ENCODE measurements at regions not wholly inside any gene's neighbourhood (a gene's known extent, or its start where the extent isn't known, plus 50 kb on each side); places are given as distances from the start of the nearest gene placed in this dataset.
"Not testable (repeated sequence)": the region's sequence is repeated elsewhere in the genome, so short reads cannot be mapped to it uniquely, and the experiment has no call there.

DNA sequence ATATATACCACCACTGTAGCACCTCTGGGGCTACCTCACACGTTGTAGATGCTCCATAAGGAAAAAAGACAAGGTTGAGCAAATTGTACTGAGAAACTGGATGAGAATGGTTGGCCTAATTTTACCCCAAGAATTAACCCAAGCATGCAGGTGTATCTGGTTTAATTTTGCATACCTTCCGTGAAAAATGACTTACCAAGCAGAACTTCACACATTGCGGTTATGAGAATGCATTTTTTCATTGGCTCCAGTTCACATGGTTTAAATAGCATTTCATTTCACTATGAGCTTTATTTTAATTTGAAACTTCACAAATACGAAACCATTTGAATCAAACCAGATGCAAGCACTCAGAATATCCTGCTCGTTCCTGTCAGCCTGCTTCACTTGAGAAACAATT is 512.2 kb downstream of the LTN1 start:
- DNase-seq (ENCODE audit: low read depth): no peak
- no peak for TF ChIP-seq POLR2A (IDR thresholded peaks at IDR 0.05; ENCODE audit: extremely low read depth, insufficient read length)
- TF ChIP-seq, protein P1, sequence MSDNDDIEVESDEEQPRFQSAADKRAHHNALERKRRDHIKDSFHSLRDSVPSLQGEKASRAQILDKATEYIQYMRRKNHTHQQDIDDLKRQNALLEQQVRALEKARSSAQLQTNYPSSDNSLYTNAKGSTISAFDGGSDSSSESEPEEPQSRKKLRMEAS (IDR thresholded peaks at IDR 0.05; ENCODE audit: low read depth, low read length): no peak
- no peak for TF ChIP-seq MYC (IDR thresholded peaks at IDR 0.05; ENCODE audit: low read depth, low read length)
- TF ChIP-seq, protein P2, sequence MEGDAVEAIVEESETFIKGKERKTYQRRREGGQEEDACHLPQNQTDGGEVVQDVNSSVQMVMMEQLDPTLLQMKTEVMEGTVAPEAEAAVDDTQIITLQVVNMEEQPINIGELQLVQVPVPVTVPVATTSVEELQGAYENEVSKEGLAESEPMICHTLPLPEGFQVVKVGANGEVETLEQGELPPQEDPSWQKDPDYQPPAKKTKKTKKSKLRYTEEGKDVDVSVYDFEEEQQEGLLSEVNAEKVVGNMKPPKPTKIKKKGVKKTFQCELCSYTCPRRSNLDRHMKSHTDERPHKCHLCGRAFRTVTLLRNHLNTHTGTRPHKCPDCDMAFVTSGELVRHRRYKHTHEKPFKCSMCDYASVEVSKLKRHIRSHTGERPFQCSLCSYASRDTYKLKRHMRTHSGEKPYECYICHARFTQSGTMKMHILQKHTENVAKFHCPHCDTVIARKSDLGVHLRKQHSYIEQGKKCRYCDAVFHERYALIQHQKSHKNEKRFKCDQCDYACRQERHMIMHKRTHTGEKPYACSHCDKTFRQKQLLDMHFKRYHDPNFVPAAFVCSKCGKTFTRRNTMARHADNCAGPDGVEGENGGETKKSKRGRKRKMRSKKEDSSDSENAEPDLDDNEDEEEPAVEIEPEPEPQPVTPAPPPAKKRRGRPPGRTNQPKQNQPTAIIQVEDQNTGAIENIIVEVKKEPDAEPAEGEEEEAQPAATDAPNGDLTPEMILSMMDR (IDR thresholded peaks at IDR 0.05; ENCODE audit: low read depth, low read length): no peak

DNA sequence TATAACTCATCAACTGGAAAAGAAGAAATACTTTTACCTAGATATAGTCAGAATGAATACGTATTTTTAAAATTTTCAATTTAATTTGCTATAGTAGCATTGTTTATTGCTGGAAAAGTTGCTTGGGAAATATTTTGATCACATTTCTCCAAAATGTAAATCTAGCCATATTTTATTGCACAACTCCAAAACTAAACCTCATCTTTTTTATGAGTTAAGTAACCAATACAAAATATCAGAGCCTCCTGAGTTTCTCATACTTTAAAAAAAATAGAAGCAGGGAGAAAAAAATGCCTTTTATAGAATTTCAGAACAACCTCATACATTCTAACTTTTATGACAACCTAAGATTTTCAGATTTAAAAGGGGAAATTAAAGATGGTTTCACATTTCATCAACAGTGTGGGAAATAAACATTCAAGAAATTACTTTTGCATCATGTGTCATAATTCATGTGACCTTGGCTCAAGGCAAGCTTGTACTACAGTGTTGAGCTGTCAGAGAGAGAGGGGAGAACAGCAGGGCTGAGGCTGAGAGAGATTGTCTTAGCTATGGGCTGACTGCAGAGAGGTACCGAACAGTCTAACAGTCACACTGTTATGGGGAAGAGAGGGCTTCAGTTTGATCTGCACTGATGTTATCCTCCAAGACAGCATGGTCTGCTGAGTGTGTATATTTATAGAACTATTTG is 519.0 kb downstream of the LTN1 start:
- TF ChIP-seq POLR2A (IDR thresholded peaks at IDR 0.05; ENCODE audit: extremely low read depth, insufficient read length) (no peak), MYC (IDR thresholded peaks at IDR 0.05; ENCODE audit: low read depth, low read length) (no peak)
- TF ChIP-seq, protein P1 (IDR thresholded peaks at IDR 0.05; ENCODE audit: low read depth, low read length): no peak
- TF ChIP-seq, protein P2 (IDR thresholded peaks at IDR 0.05; ENCODE audit: low read depth, low read length): no peak
- H3K4me3 ChIP-seq (ENCODE audit: low read depth, low read length): no peak overlapping the region
- no peak for DNase-seq (ENCODE audit: low read depth)

More for the DNA sequence above, 512.2 kb downstream of the LTN1 start:
- no peak overlapping the region for H3K4me3 ChIP-seq (ENCODE audit: low read depth, low read length)

DNA sequence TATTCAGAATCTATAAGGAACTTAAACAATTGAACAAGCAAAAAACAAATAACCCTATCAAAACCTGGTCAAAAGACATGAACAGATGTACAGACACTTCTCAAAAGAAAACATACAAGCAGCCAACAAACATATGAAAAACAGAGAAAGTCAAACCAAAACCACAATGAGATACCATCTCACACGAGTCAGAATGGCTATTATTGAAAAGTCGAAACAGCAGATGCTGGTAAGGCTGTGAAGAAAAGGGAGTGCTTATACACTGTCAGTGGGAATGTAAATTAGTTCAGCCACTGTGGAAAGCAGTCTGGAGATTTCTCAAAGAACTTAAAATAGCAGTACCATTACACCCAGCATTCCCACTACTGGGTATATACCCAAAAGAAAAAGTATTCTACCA is 520.1 kb downstream of the LTN1 start:
- H3K4me3 ChIP-seq (ENCODE audit: low read depth, low read length); DNase-seq (ENCODE audit: low read depth): not testable (repeated sequence)

DNA sequence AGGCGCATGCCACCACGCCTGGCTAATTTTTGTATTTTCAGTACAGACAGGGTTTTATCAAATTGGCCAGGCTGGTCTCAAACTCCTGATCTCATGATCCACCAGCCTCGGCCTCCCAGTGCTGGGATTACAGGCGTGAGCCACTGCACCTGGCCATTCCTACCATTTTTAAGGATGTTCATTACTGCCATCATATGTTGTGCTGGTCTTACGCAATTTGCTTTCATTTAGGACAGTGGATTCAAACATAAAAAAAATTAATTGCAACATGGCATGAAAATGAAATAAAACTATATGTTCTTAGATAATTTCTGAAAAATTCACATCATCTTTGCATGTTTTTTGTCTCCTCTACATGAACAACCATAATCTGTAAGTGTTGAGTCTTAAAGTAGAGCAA is 527.7 kb downstream of the LTN1 start:
- no peak overlapping the region for H3K4me3 ChIP-seq (ENCODE audit: low read depth, low read length)
- no peak for DNase-seq (ENCODE audit: low read depth)
- TF ChIP-seq POLR2A (IDR thresholded peaks at IDR 0.05; ENCODE audit: extremely low read depth, insufficient read length): no peak
- TF ChIP-seq, protein P1 (IDR thresholded peaks at IDR 0.05; ENCODE audit: low read depth, low read length): no peak
- TF ChIP-seq, protein P2 (IDR thresholded peaks at IDR 0.05; ENCODE audit: low read depth, low read length): no peak
- TF ChIP-seq MYC (IDR thresholded peaks at IDR 0.05; ENCODE audit: low read depth, low read length): no peak

DNA sequence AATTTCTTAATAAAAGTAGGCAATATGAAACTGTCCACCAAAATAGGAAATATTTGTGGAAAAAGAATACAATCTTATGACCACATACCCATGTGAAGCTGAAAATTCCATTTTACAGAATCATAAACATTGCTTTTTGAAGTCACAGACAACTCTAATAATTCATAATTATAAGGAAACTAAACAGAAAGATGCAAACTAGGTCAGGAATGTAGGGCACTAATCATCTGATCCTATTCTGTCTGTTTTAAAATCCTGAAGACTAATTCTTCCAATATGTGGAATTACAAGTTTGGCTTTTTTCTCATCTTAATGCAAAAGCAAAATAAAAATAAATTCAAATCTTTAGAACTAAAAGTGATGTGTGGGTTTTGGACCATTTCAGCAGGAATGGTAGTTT is 528.6 kb downstream of the LTN1 start:
- no peak for DNase-seq (ENCODE audit: low read depth)
- TF ChIP-seq POLR2A (IDR thresholded peaks at IDR 0.05; ENCODE audit: extremely low read depth, insufficient read length): no peak
- TF ChIP-seq, protein P2 (IDR thresholded peaks at IDR 0.05; ENCODE audit: low read depth, low read length): no peak
- TF ChIP-seq, protein P1 (IDR thresholded peaks at IDR 0.05; ENCODE audit: low read depth, low read length): no peak
- no peak for TF ChIP-seq MYC (IDR thresholded peaks at IDR 0.05; ENCODE audit: low read depth, low read length)
- H3K4me3 ChIP-seq (ENCODE audit: low read depth, low read length): no peak overlapping the region

DNA sequence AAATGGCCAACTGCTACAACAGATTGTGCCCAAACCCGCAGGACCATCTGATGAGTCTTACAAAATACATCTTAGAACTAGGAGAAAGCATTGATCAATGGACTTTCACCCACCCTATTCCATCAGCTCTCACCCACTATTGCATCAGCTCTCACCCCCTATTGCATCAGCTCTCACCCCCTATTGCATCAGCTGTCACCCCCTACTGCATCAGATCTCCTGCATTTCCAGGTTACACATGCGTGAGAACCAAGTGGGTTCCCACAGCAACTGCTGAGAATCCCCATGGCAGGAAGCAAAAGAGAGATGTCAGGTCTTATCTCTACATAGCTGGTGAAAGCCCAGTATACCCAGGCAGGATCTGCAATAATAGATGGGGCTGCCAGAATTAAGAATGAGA is 533.5 kb downstream of the LTN1 start:
- no peak for TF ChIP-seq MYC (IDR thresholded peaks at IDR 0.05; ENCODE audit: low read depth, low read length)
- no peak for TF ChIP-seq POLR2A (IDR thresholded peaks at IDR 0.05; ENCODE audit: extremely low read depth, insufficient read length)
- no peak overlapping the region for H3K4me3 ChIP-seq (ENCODE audit: low read depth, low read length)
- DNase-seq (ENCODE audit: low read depth): no peak

DNA sequence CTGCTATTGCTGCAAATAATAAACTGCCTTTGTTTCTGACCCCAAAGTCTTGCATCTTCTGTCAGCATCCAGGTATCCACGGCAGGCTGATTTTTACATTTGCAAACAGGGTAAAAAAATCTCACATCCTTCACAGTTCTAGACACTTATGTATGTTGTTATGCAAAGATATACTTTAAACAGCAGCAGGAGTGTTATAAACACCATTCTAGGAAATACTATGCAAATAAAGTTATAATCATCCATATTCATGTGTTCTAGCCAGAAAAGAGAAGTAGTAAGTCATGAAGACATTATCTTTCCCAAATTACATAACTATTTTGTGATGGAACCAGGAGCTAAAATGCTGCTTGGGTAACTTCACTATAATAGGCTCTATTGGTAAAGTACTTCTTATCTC is 534.2 kb downstream of the LTN1 start:
- DNase-seq (ENCODE audit: low read depth): no peak
- no peak overlapping the region for H3K4me3 ChIP-seq (ENCODE audit: low read depth, low read length)
- no peak for TF ChIP-seq POLR2A (IDR thresholded peaks at IDR 0.05; ENCODE audit: extremely low read depth, insufficient read length)
- TF ChIP-seq, protein P2 (IDR thresholded peaks at IDR 0.05; ENCODE audit: low read depth, low read length): no peak
- TF ChIP-seq MYC (IDR thresholded peaks at IDR 0.05; ENCODE audit: low read depth, low read length): no peak
- TF ChIP-seq, protein P1 (IDR thresholded peaks at IDR 0.05; ENCODE audit: low read depth, low read length): no peak

Measured in NB4 (cell line).